Fibroblast of mammary gland (primary cell): ENCODE measurements at regions not wholly inside any gene's neighbourhood (a gene's known extent, or its start where the extent isn't known, plus 50 kb on each side); places are given as distances from the start of the nearest gene placed in this dataset.

Experiments
- DNase-seq: peaks from one replicate; pipeline ENCODE4 v3.0.0-alpha.2; 2010; ENCODE audit warnings: low read depth
- H3K4me3 ChIP-seq: 2 replicates; pipeline ENCODE4 v1.5.1; 2011; ENCODE audit warnings: low read depth, mild to moderate bottlenecking, low read length, moderate library complexity; ENCODE audit not compliant: control insufficient read depth
- CTCF ChIP-seq: conservative IDR thresholded peaks from 2 replicates; pipeline ENCODE4 v1.5.1; 2011; ENCODE audit warnings: low read depth, low read length, inconsistent platforms; ENCODE audit not compliant: control insufficient read depth, insufficient read depth

- no peak for DNase-seq
- no peak for TF ChIP-seq CTCF
- no peak overlapping the region for H3K4me3 ChIP-seq
Measured at GRCh38 chr1:38101037-38101785, 54.6 kb upstream of the POU3F1 start.

GRCh38 chr1:38098101-38098847 is 51.7 kb upstream of the POU3F1 start:
- no peak overlapping the region for H3K4me3 ChIP-seq
- TF ChIP-seq CTCF = no peak
- no peak for DNase-seq

GRCh38 chr1:38097284-38097898 is 50.8 kb upstream of the POU3F1 start:
- DNase-seq = no peak
- TF ChIP-seq CTCF = no peak
- no peak overlapping the region for H3K4me3 ChIP-seq
